ENCODE measurements at regions not wholly inside any gene's neighbourhood (a gene's known extent, or its start where the extent isn't known, plus 50 kb on each side); places are given as distances from the start of the nearest gene placed in this dataset.

DNA sequence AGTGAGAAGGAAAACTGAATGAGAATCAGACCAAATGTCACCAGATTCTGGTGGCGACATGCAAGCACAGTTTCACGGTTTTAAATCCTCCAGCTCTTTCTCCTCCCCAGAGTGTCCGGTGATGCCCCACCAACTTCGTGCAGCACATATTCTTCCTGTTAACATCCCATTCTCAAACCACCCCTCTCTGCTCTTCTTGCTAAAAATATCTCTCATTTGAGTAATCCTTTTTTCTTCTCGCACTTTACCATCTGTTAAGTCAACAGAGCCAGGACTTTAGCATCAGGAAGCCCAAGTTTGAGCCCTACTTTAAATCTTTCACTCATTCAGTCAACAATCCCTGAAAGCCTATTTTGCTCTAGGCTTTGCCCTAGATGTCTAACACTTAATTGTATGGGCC is 68.2 kb upstream of the VGLL4 start (continued):
- no peak for TF ChIP-seq TAF7 (optimal IDR thresholded peaks at IDR 0.05; ENCODE audit: borderline replicate concordance, low read depth, low read length)
- TF ChIP-seq CREB1 (IDR thresholded peaks at IDR 0.05): no peak
- TF ChIP-seq HDAC2 (IDR thresholded peaks at IDR 0.05; ENCODE audit: borderline replicate concordance in 1 of 2, low read depth in 2 of 2, low read length in 2 of 2): no peak
- TF ChIP-seq BCL11A (IDR thresholded peaks at IDR 0.05; ENCODE audit: low read depth in 2 of 2, low read length in 2 of 2): no peak
- TF ChIP-seq RAD21 (IDR thresholded peaks at IDR 0.05 in 1 of 2, conservative IDR thresholded peaks at IDR 0.05 in 1 of 2; ENCODE audit: low read depth in 2 of 2, low read length in 2 of 2): no peak
